RWPE1 (cell line): ENCODE measurements at regions not wholly inside any gene's neighbourhood (a gene's known extent, or its start where the extent isn't known, plus 50 kb on each side); places are given as distances from the start of the nearest gene placed in this dataset.

Experiments
- CTCF ChIA-PET: fragments of 350-600 bp; sonication (Branson Sonifier 250); formaldehyde crosslinking; extraction: SDS; loops from one replicate; lab custom pipeline; 2021; lab: Yijun Ruan, JAX
- POLR2A ChIA-PET: fragments of 400-600 bp; formaldehyde crosslinking; extraction: SDS; loops from one replicate; lab custom pipeline; 2020; ENCODE audit warnings: antibody characterized with exemption; ENCODE audit not compliant: low non-redundant PET; lab: Yijun Ruan, JAX
- DNase-seq: peaks from one replicate; pipeline ENCODE4 v3.0.0; 2012; ENCODE audit warnings: low spot score
- H3K27ac ChIP-seq: fragments of 450-650 bp; 2 replicates; pipeline ENCODE4 v1.5.1; 2017
- TF ChIP-seq, protein P1 (sequence below): fragments of 450-650 bp; conservative IDR thresholded peaks from 2 replicates; pipeline ENCODE4 v1.5.1; 2017; ENCODE audit warnings: low read depth, mild to moderate bottlenecking

DNA sequence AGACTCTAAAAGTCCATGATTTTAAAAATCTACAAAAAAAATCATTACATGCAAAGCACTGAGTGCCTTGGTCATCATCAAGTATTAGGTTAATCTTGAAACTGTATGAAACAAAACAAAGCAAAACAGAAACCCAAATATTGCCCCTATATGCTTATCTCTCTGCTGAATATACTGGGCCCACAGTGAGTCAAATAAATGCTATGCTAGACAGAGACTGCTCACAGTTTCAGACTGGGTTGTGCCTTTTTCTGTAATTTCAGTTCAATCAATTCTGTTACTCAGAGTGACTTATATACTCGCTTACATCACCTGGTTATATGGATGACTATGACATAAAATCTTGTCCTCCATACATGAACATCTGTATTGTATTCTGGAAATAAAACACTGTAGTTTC is 257.1 kb upstream of the ACTRT1 start:
- CTCF ChIA-PET, result no interaction called here
- POLR2A ChIA-PET, result no interaction called here
- DNase-seq, result no peak
- TF ChIP-seq, protein P1, sequence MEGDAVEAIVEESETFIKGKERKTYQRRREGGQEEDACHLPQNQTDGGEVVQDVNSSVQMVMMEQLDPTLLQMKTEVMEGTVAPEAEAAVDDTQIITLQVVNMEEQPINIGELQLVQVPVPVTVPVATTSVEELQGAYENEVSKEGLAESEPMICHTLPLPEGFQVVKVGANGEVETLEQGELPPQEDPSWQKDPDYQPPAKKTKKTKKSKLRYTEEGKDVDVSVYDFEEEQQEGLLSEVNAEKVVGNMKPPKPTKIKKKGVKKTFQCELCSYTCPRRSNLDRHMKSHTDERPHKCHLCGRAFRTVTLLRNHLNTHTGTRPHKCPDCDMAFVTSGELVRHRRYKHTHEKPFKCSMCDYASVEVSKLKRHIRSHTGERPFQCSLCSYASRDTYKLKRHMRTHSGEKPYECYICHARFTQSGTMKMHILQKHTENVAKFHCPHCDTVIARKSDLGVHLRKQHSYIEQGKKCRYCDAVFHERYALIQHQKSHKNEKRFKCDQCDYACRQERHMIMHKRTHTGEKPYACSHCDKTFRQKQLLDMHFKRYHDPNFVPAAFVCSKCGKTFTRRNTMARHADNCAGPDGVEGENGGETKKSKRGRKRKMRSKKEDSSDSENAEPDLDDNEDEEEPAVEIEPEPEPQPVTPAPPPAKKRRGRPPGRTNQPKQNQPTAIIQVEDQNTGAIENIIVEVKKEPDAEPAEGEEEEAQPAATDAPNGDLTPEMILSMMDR, result no peak
- H3K27ac ChIP-seq, result no peak overlapping the region

DNA sequence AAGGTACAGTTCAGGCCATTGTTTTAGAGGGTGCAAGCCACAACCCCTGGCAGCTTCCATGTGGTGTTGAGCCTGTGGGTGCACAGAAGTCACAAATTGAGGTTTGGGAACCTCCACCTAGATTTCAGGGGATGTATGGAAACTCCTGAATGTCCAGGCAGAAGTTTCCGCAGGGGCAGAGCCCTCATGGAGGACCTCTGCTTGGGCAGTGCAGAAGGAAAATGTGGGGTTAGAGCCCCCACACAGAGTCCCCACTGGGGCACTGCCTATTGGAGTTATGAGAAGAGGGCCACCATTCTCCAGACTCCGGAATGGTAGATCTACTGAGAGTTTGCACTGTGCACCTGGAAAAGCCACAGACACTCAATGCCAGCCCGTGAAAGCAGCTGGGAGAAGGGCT is 242.0 kb upstream of the ACTRT1 start:
- DNase-seq, result no peak
- no peak overlapping the region for H3K27ac ChIP-seq
- TF ChIP-seq, protein P1, result no peak
- ChIA-PET CTCF (no interaction called here), POLR2A (no interaction called here)

DNA sequence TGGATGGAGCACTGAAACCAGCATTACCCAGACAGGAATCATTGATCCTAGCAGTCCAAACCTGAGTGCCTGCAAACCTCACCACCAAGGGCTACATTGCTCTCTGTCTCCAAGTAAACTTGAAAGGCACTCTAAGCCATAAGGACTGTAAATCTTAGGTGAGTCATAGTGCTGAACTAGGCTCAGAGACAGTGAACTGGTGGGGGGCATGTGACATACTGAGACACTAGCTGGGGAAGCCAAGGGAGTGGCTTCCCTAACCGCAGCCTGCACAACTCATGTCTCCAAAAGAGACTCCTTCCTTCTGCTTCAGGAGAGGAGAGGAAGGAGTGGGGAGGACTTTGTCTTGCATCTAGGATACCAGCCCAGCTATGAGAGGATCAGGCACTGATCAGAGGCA is 235.5 kb upstream of the ACTRT1 start:
- TF ChIP-seq, protein P1, result no peak
- no peak overlapping the region for H3K27ac ChIP-seq
- no peak for DNase-seq
- CTCF ChIA-PET, result no interaction called here
- POLR2A ChIA-PET, result no interaction called here

DNA sequence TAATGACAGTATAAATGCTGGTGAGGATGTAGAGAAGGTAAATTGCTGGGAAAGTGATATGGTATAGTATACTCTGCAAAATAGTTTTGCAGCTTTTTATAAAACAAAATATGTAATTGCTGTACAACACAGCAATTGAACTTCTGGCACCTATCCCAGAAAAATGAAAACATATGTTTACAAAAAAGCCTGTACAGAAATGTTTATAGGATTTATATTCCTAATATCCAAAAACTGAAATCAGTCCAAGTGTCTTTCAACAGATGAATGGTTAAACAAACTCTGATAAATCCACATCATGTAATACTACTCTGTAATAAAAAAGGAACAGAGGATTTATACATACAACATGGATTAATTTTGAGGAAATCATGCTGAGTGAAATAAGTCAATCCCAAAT is 198.4 kb upstream of the ACTRT1 start:
- H3K27ac ChIP-seq, result no peak overlapping the region
- no peak for DNase-seq
- TF ChIP-seq, protein P1, result no peak
- CTCF ChIA-PET, result no interaction called here
- POLR2A ChIA-PET, result no interaction called here

DNA sequence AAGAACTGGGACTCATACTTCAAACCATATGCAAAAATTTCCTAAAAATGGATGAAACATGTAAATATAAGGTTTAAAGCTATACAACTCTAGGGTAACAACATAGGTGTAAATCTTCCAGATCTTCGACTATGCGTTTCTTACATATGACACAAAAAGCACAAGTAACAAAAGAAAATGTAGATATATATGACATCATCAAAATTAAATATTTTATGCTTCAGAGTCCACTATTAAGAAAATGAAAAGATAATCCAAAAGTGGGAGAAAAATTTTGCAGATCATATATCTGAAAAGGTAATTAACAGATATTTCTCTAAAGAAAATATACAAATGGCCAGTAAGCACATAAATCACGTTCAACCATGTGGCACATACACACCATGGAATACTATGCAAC is 164.2 kb upstream of the ACTRT1 start:
- POLR2A ChIA-PET, result no interaction called here

DNA sequence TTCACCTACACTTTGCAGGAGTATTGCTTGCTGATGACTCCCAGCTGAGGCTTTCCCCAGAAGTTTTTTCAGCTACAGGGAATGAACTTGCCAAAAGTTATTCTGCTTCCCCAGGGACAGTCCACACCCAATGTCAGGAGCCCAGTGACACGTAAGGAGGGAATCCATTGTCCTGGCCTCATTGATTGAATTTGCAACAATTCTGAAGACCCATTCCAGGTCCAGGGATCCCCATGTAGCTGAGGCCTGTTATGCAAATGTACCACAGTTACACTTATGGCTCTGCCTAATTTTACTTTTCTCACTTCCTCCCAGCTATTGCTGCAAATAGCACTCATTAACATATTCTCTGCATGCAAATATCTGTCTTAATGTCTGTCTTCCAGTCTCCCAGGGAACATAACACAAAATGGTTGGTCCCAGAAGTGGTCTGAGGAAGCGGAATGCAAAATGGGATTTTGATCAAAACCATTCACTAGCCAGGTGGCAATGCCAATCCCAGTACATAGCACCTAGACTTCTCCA is 113.7 kb upstream of the ACTRT1 start:
- TF ChIP-seq, protein P1, result no peak
- POLR2A ChIA-PET, result no interaction called here
- no peak for DNase-seq

More for the DNA sequence above, 164.2 kb upstream of the ACTRT1 start:
- no peak for DNase-seq
- CTCF ChIA-PET, result no interaction called here
- no peak overlapping the region for H3K27ac ChIP-seq
- TF ChIP-seq, protein P1, result no peak

DNA sequence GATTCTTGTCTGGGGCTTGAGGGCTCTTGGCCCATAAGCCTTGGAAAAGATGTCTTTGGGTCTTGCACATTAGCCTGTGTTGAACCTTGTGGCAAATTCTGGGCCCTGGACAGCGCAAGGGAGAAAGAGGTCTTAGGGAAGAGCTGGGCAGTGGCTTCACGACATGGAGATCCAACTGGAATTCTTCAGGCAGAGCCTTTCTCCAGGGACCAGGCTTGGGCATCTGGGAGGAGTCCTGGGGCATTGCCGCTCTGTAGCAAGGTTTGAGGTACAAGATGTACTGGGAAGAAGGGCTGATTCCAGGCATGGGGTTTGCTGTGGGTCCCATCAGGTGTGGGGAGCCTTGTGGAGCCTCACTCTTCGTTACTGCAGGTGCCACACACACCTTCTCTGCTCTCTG is 104.0 kb upstream of the ACTRT1 start:
- ChIA-PET POLR2A (no interaction called here), CTCF (interaction anchor here (0.5 kb wide), 1 partner anchor 18 kb away, joined by 3 read pairs; no protein-coding TSS in a partner anchor)
- H3K27ac ChIP-seq, result no peak overlapping the region
- no peak for DNase-seq
- TF ChIP-seq, protein P1, result no peak

More for the DNA sequence above, 113.7 kb upstream of the ACTRT1 start:
- CTCF ChIA-PET, result no interaction called here
- H3K27ac ChIP-seq, result no peak overlapping the region
